ENCODE measurements at regions not wholly inside any gene's neighbourhood (a gene's known extent, or its start where the extent isn't known, plus 50 kb on each side); places are given as distances from the start of the nearest gene placed in this dataset.
"Not testable (repeated sequence)": the region's sequence is repeated elsewhere in the genome, so short reads cannot be mapped to it uniquely, and the experiment has no call there.

GRCh38 chrX:140019134-140019533 is 53.8 kb upstream of the CXorf66 start:
- H3K27ac ChIP-seq (ENCODE audit: low read depth, low read length); H3K9ac ChIP-seq (ENCODE audit: low read length); H3K4me3 ChIP-seq (ENCODE audit: low read depth, low read length); H3K36me3 ChIP-seq (ENCODE audit: control insufficient read depth, insufficient read depth, low read length); H3K9me3 ChIP-seq (ENCODE audit: control insufficient read depth, insufficient read depth, low read depth, low read length); H3K27me3 ChIP-seq (ENCODE audit: control insufficient read depth, insufficient read depth, low read length); H3K4me1 ChIP-seq (ENCODE audit: control insufficient read depth, insufficient read depth, low read length): not testable (repeated sequence)
